ENCODE measurements at regions not wholly inside any gene's neighbourhood (a gene's known extent, or its start where the extent isn't known, plus 50 kb on each side); places are given as distances from the start of the nearest gene placed in this dataset.

DNA sequence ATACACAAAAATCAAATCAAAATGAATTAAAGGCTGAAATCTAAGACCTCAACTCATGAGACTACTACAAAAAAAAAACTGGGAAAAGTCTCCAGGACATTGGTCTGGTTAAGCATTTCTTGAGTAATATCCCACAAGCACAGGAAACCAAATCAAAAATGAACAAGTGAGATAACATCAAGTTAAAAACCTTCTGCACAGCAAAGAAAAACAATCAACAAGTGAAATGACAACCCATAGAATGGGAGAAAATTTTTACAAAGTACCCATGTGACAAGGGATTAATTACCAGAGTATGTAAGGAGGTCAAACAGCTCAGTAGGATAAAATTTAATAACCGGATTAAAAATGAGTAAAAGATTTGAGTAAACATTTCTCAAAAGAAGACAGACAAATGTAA lies 338.7 kb downstream of the SLC16A7 start:
- DNase-seq = no peak

DNA sequence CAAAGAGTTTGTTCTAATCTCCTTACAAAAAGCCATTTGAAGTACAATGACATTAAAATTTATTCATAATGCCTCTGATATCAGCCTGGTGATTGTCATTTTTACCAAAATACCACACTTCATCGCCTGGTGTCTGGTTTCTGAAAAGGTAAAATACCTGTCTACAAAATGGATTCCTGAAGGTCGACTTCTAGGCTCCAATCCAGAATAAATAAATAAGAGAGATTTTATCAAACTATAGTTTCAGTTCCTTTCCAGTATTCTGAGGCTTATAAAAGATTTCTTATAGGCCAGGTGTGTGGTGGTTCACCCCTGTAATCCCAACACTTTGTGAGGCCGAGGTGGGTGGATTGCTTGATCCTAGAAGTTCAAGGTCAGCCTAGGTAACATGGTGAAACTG lies 340.7 kb downstream of the SLC16A7 start:
- no peak for DNase-seq

DNA sequence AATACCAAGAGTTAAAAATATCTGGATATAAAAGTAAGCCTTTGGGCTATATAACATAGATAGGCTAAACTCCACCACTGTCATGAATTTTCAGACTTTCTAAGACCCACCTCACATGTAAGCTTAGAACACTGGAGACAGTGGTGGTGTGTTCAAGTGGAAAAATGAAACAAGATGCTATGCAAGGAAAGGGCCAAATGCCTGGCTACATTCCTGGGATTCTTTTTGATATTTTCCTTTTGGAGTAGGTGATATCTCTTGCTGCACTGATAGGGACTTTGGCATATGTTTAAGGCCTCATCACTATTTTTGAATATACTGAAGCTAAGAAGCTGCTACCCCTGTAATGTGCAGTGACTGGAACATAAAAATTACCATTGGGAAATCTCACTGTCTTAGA lies 341.3 kb downstream of the SLC16A7 start:
- DNase-seq = no peak

DNA sequence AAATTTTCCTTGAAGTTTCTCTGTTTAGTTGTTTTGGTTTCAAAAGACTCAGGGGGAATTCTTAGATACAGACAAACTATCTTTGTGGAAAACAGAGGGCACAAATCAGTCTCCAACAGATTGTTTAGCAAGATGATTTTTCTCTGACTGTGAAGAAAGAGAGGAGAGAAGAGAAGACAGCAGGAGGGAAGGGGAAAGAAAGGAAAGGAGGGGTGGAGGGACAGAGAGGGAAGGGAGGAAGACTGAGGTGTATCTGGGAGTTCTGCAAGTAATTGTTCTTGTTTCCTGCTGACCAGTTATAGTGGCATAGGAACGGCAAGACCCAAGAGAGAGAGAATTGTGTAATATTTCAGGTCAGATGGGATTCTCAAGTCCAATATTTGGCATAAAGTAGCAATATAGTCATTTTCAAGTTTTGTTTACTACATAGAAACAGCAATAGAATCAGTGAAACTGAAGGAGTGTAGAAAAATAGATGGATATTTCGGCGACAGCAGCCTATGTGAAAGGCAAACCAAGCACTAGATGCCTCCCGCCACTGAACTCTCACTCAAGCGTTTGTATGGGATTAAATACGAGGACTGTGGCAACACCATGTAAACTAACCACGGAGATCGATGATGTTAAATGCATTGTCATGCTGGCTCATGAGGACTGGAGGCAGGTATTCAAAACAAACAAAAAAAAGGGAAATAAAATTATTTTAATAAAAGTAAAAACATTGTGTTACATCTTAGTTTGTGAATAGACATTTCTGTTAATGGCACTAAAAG lies 342.5 kb downstream of the SLC16A7 start:
- no peak for DNase-seq

DNA sequence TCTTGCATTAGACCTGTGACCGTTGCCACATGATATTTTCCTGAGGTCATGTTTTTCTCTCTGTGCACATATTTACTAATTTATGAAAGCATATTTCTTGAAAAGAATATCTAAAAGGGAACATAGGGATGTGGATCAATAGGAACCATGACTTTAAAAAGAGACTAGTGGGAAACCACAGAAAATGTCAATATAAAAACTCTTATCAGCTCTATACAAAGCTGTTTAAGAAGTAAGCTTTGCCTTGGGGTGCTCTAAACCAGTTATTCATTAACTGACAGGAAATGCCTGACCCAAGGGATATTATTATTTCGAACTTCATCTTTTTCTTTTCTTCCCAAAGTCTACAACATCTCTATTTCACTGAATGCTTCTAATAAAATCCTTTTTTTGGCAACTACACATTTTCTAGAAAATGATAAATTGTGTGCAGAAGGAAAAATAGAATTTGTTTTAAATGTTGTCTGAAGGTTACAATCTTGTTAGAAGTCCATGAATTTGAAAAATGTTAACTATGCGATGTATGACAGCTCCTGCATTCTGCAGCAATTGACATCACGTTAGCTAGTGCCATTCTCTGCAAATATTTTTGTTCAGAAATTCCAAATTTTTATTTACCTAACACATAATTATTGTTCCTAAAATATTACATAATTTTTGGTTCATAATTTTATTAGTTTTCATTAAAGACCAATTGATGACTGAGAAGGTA lies 345.0 kb downstream of the SLC16A7 start:
- DNase-seq = no peak

DNA sequence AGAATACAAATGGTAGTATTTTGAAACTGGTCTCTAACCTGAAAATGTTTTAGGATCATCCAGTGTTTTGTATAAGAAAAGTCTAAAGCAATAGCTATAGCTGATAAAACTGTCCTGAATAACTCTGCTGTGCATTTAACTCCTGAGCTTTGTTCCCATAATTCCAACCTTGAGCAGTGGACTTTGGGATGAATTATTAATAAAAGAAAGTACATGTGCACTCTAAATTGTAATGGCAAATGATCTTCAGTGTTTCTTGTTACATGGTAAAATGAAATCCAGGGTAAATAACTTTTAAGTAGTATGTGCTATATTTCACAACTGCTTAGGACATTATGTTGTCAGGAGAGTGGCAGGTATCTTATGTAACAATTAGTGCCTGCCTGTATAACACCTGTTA lies 345.6 kb downstream of the SLC16A7 start:
- no peak for DNase-seq

DNA sequence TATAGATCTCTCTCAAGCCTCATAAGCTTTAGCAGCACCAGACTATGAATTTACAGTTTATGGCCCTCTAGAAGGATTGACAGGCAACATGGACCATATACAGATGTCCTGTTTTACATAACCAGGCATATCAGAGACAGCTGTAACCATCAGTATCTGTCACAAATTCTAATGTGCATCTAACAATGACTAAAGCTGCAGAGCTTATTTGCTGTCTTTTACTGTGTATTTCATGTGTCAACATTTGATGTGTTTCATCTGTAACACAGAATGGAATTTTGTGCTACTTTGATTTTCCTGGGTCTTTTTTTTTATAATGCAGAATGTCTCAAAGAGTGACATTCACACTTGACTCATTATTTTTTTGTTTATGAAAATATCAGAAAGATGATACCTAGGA lies 348.3 kb downstream of the SLC16A7 start:
- DNase-seq = no peak

DNA sequence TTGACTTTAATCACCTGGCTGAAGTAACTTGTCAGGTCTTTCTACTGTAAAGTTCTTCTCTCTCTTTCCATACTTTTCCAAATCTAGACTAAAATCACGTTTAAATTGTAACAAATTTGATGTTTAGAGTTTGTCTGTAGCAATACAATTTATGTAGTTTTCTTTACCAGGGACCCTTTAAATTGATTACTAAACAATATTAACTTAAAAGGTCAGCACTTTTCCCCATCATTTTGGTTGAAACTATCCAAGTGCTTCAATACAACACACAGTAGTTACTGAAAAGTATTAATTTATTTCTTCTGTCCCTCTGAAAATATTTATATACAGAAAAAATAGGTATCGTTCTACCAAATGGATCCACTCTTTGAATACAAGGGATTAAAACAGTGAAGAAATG lies 350.8 kb downstream of the SLC16A7 start:
- DNase-seq = no peak

DNA sequence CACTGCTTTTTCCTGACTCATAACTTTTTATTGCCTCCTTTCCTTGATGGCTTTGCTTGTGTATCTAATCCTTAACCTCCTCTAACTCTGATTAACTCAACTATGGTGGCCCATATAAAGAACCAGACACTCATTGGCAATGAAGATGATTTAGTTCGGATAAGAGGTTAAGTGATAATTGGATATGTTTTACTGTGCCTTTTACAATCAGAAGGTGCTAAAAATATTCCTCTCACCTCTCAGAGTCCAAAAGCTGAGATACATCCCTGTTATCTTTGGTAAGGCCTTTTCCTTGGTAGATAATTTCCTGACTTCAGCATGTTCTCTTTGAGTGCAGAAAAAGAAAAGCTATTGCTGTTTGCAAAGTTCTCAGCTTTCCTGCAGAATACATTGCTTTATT lies 367.7 kb downstream of the SLC16A7 start:
- no peak for DNase-seq

DNA sequence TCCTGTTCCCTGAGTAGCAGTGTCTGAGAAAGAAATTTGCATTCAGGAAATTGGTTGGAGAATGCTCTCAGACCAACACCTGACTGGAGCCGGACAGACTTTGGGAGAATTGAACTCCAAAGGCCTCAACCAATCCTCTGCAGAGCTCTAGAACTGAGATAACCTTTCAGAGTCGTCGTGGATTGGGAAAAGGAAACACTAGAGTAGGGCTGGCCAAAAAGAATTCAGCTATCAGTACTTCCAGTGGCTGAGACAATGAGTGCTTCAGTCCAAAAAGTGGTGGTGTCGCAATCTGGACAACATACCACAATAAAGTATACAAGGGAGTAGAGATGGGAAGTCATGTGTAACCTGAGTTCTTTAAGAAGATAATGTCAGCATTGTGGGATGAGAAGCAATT lies 377.1 kb downstream of the SLC16A7 start:
- DNase-seq = no peak

DNA sequence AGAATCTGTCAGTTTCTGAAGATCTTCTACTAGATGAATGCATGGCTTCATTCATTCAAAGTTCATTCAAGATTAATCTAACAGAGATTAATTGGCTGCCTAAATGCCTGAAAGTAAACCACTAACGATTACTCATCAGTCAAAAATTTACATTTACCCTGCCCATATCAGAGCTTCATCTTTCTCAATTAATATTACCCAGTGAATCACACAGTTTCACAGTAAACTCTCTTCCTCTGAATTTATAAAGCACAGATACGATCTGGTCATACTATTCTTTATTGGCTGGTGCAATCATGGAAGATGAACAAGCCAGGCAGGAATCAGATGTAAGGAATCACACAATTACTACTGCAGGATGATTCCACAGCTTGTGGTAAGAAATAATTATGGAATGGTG lies 377.7 kb downstream of the SLC16A7 start:
- DNase-seq = no peak

DNA sequence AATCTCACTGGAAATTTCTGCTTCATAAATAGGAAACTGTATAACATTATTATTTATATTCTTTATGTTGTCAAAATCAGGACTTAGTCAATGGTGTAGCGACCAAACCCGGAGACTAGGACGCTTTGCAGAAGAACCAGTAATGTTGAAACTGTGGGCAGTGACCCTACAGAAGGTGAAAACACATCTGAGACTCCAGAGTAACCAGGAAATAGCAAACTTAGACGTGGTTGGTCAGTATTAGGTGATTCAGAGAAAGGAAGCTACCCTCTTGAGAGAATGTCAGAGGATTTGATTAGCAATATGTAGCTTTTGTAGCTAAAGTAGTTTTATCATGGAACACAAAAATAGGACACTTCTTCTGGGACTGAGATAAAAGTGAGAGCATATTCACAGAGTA lies 381.9 kb downstream of the SLC16A7 start:
- DNase-seq = no peak

DNA sequence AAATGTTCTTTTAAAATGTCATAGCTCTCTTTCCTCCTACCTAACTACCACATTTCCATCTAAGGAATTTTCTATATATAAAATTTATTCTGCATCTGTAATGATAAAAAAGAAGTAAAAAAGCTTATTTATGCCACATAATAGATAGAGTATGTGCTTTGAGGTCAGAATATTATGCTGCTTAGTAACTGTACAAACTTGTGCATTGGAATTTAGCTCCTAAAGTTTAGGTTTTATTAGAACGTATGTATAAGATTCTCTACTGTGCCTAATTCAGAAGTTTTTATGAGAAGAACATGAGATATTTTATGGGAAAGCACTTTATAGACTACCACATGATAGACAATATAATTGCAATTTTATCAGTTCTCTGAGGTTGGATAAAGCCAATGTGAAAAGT lies 384.6 kb downstream of the SLC16A7 start:
- DNase-seq = no peak

DNA sequence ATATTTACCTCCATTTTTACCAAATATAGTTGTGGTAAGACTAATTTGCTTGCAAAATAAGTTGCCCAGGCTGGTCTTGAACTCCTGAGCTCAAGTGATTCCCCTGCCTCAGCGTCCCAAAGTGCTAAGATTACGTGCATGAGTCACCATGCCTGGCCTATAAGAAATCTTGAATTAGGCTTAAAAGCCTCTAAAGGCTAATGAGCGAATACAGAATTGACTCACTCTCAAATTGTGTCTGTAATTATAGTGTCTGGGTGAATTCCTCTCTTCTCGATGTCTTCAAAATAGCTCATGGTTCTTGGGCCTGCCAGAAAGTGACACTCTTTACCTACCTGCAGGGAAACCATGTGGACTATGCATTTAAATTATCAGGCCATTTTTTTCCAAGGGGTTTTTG lies 403.5 kb downstream of the SLC16A7 start:
- DNase-seq = no peak

DNA sequence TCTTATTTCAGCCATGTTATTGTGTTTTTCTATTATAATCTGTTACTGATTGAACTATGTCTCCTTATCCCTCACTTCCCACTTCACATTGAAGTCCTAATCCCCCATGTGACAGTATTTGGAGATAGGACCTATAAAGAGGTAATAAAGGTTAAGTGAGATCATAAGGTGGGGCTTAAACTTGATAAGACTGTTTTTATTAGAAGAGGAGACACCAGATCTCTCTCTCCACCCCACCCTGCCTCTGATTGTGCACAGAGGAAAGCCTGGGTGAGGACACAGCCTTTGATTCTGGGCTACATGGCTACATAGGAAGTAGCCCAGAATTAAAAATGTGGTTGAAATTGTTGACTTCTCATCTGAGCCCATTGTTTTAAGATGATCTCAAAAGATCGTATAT lies 414.7 kb downstream of the SLC16A7 start:
- DNase-seq = no peak

DNA sequence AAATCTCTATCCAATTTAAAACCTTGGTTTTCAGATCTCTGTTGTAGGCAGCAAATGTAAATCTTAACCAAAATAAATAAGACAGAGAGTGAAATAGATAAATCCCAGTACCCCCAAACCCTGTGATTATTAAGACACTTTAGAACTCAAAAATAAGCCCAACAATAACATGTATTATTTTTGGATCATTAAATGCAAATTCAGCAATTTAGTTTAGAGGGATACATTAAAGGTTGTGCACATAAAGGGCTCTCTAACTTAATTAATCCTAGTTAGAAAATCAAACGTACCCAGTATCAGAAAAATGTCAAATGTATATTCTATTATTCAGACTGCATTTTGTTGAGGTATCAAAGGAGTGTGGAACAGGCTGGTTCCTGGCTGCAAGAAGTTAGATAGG lies 416.8 kb downstream of the SLC16A7 start:
- no peak for DNase-seq

DNA sequence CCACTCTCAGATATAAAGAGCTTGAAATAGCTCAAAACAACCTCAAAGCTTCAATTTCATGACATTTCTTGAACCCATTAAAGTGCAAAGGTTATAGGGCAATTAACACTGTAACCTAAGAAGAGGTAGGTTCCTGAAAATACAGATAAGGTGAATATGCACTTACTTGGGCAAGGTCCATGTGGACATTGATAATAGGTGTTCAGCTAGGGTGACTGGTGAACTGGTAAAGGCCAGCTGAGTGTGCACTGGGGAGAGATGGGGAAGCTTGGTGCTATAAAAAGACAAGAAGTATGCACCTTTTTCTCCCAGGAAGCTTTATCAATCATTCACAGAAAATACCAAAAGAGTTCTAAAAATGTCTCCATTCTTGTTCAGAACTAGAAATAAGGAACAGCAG lies 418.6 kb downstream of the SLC16A7 start:
- DNase-seq = no peak

DNA sequence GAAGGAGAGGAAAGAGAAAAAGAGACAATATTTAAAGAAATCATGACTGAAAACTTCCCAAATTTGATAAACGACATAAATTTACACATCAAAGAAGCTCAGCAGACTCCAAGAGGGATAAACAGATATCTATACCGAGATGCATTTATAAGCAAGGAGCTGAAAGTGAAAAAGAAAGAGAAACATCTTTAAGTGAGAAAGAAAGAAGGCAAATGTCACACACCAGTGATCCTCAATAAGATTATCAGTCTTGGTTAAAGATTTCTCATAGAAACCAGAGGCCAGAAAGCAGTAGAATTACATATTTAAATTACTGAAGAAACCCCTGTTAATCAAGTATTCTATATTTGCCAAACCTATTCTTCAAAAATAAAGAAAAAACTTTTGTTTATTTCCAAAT lies 424.2 kb downstream of the SLC16A7 start:
- no peak for DNase-seq

DNA sequence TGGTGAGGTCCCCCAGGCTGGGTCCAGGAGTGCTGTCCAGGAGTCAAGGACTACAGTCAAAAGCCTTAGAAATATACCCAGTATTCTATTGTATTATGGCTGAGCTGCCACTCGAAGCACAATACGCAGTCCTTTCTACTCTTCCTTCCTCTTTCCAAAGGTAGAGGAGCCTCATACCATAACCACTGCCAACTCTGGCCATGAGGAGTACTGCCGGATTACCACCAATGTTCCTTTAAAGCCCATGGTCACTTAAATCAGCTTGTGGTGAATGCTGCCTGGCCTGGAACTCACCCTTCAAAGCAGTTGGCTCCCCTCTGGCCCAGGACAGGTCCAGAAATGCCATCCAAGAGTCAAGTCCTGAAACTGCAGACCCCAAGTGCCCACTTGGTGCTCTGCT lies 425.4 kb downstream of the SLC16A7 start:
- no peak for DNase-seq

DNA sequence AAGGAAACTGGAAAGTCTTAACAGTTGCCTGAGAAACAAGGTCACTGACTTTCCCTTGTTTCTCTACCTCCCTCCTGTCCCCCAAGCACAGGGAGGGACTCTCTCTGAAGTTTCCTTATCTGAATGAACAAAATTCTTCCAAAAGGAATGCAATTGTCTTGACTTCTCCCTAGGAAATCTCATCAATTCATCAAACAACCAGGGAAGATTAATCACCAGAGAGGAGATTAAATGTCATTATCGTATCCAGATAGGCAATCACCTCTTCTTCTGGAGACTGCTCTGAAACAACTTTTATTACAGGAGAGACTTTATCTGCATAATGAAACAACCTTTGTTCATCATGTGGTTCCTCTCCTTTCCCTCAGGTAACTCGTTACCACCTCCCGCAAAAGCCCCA lies 431.4 kb downstream of the SLC16A7 start:
- no peak for DNase-seq

DNA sequence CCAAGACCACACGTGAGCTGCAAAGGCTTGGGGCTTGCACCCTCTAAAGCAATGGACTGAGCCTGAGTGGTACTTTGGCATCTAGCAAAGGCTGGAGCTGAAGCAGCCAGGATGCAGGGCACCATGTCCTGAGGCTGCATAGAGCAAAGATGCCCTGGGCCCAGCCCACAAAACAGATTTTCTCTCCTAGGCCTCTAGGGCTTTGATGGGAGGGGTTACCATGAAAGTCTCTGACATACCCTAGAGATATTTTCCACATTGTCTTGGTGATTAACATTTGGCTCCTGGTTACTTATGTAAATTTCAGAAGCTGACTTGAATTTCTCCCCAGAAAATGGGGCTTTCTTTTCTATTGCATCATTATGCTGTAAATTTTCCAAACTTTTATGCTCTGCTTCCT lies 438.3 kb downstream of the SLC16A7 start:
- no peak for DNase-seq

DNA sequence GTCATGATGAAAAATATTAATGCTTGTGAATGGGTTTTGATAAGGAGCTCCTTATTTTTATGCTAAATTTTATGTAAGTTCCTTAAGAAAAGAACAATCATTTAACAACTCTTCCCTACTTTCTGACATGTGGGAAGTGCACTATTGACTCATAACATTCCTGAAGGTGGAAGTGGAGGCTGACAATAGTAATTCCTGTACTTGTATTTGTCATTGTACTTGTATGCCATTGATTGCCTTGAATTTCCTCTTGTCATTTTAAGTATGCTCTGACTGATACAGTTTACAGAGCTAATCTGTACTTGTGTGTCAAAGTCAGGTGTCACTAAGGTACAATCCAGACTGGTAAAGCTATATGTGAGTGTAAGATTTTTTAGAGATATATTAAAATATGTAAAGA lies 440.0 kb downstream of the SLC16A7 start:
- no peak for DNase-seq

DNA sequence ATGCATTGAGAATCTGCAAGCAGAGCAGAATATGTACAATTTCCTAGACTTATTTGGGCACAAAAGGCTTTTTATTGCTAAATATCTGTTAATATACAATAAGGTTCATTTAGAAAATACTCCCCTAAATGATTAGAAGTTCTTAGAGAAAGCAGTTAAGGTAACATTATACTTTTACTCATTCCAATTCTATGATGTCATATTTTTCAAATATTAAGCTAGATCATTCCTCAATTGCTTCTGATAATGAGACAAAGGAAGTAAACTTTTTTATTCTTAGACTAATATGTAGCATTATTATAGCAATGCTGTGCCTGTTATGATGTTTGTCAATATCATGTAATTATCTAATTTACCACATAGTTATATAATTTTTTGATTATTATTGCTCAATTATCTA lies 447.0 kb downstream of the SLC16A7 start:
- DNase-seq = no peak

DNA sequence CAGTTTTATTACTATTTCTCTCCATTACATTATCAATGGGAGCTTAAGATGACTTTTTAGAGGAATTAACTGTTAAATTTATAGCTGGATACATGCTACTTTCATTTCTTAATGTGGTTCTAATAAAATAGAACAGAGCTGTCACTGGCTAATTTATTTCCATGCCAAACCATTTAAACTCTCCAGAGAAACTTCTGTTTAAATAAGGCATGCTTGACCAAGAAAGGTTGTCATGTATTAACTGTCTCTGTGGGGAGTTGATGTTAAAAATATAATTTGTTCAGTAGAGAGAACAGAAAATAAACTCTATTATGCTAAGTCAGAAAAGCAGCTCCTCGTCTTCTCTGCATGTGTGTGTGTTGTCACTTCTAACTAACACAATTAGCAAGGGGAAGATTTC lies 447.4 kb downstream of the SLC16A7 start:
- DNase-seq = no peak

DNA sequence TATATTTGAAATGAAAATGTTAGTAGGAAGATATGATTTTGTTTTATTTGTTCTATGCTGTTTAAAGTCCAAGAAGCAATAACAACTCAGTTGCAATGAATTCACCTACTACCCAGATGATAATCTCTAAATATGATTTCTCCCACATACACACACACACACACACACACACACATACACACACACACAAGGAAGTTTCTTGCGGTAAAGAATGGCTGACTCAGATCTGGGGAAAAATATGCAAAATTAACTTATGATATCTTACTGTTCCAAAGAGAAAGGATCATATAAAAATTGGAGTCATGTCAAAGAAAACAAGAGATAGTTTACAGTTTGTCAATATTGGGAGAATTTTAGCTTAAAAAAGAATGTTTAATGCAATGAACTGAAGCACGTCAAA lies 456.7 kb downstream of the SLC16A7 start:
- no peak for DNase-seq
